HepG2 (cell line): ENCODE measurements at regions not wholly inside any gene's neighbourhood (a gene's known extent, or its start where the extent isn't known, plus 50 kb on each side); places are given as distances from the start of the nearest gene placed in this dataset.

Source experiments
- ARNT ChIP-seq: fragments of 450-650 bp; IDR thresholded peaks from 2 replicates; pipeline ENCODE4 v1.6.1; 2017
- CBX5 ChIP-seq: sonication (generic); formaldehyde crosslinking; IDR thresholded peaks from 2 replicates; pipeline ENCODE4 v1.4.0; 2020; ENCODE audit warnings: missing genetic modification reagents, borderline replicate concordance
- CEBPG ChIP-seq: IDR thresholded peaks from 2 replicates; pipeline ENCODE4 v1.6.1; 2016
- HCFC1 ChIP-seq: fragments of 150-350 bp; IDR thresholded peaks from 2 replicates; pipeline ENCODE4 v1.6.1; 2014; ENCODE audit warnings: low read depth, low read length
- HIVEP1 ChIP-seq: sonication (generic); formaldehyde crosslinking; IDR thresholded peaks from 2 replicates; pipeline ENCODE4 v1.4.0; 2020; ENCODE audit warnings: mild to moderate bottlenecking, missing genetic modification reagents
- HNF4A ChIP-seq: sonication (generic); formaldehyde crosslinking; IDR thresholded peaks from 2 replicates; pipeline ENCODE4 v1.4.0; 2020; ENCODE audit warnings: missing genetic modification reagents
- KDM1A ChIP-seq: IDR thresholded peaks from 2 replicates; pipeline ENCODE4 v1.6.1; 2016; ENCODE audit warnings: missing compliant biosample characterization
- MED1 ChIP-seq: sonication (generic); formaldehyde crosslinking; IDR thresholded peaks from 2 replicates; pipeline ENCODE4 v1.4.0; 2020; ENCODE audit warnings: missing genetic modification reagents
- NFE2L2 ChIP-seq: fragments of 150-350 bp; IDR thresholded peaks from 2 replicates; pipeline ENCODE4 v1.6.1; 2014; ENCODE audit warnings: low read length
- NFYB ChIP-seq: sonication (generic); formaldehyde crosslinking; IDR thresholded peaks from 2 replicates; pipeline ENCODE4 v1.4.0; 2020; ENCODE audit warnings: missing genetic modification reagents
- NKX3-1 ChIP-seq: sonication (generic); formaldehyde crosslinking; IDR thresholded peaks from 2 replicates; pipeline ENCODE4 v1.5.0; 2020; ENCODE audit warnings: missing genetic modification reagents
- PBX3 ChIP-seq: sonication (generic); formaldehyde crosslinking; IDR thresholded peaks from 2 replicates; pipeline ENCODE4 v1.8.1; 2023; ENCODE audit warnings: missing genetic modification reagents, inconsistent platforms, borderline replicate concordance
- PCBP1 ChIP-seq: fragments of 200-400 bp; formaldehyde crosslinking; IDR thresholded peaks from 2 replicates; pipeline ENCODE4 v1.6.1; 2017; ENCODE audit warnings: mild to moderate bottlenecking, low read depth, low read length, borderline replicate concordance
- RFXANK ChIP-seq: IDR thresholded peaks from 2 replicates; pipeline ENCODE4 v1.6.1; 2016
- TRIM24 ChIP-seq: sonication (generic); formaldehyde crosslinking; IDR thresholded peaks from 2 replicates; pipeline ENCODE4 v1.8.0; 2022; ENCODE audit warnings: mild to moderate bottlenecking, missing genetic modification reagents
- ZBTB38 ChIP-seq: sonication (generic); formaldehyde crosslinking; IDR thresholded peaks from 2 replicates; pipeline ENCODE4 v1.5.1; 2020; ENCODE audit warnings: mild to moderate bottlenecking, missing genetic modification reagents
- ZBTB46 ChIP-seq: sonication (generic); formaldehyde crosslinking; IDR thresholded peaks from 2 replicates; pipeline ENCODE4 v1.4.0; 2020; ENCODE audit warnings: mild to moderate bottlenecking, missing genetic modification reagents, borderline replicate concordance
- ZNF260 ChIP-seq: sonication (generic); formaldehyde crosslinking; IDR thresholded peaks from 2 replicates; pipeline ENCODE4 v1.4.0; 2020; ENCODE audit warnings: missing genetic modification reagents, low read depth, mild to moderate bottlenecking, borderline replicate concordance
- ZNF468 ChIP-seq: sonication (generic); formaldehyde crosslinking; IDR thresholded peaks from 2 replicates; pipeline ENCODE4 v1.8.0; 2022; ENCODE audit warnings: mild to moderate bottlenecking, moderate library complexity, missing genetic modification reagents
- ZNF615 ChIP-seq: sonication (generic); formaldehyde crosslinking; IDR thresholded peaks from 2 replicates; pipeline ENCODE4 v1.5.0; 2020; ENCODE audit warnings: mild to moderate bottlenecking, missing genetic modification reagents, borderline replicate concordance
- TF ChIP-seq, protein P1 (sequence below): sonication (generic); formaldehyde crosslinking; IDR thresholded peaks from 2 replicates; pipeline ENCODE4 v1.4.0; 2020; ENCODE audit warnings: missing genetic modification reagents
- TF ChIP-seq, protein P2 (sequence below): sonication (generic); formaldehyde crosslinking; IDR thresholded peaks from 2 replicates; pipeline ENCODE4 v1.5.1; 2020; ENCODE audit warnings: missing genetic modification reagents, mild to moderate bottlenecking, borderline replicate concordance
- TF ChIP-seq, protein P3 (sequence below): sonication (generic); formaldehyde crosslinking; conservative IDR thresholded peaks from 2 replicates; pipeline ENCODE4 v1.8.0; 2022; ENCODE audit warnings: low read depth, missing genetic modification reagents

GRCh38 chr2:172172513-172173173, 69.9 kb upstream of the DLX2 start (continued):
- TF ChIP-seq, protein P1, sequence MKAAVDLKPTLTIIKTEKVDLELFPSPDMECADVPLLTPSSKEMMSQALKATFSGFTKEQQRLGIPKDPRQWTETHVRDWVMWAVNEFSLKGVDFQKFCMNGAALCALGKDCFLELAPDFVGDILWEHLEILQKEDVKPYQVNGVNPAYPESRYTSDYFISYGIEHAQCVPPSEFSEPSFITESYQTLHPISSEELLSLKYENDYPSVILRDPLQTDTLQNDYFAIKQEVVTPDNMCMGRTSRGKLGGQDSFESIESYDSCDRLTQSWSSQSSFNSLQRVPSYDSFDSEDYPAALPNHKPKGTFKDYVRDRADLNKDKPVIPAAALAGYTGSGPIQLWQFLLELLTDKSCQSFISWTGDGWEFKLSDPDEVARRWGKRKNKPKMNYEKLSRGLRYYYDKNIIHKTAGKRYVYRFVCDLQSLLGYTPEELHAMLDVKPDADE (CRISPR knock-in tag) = no peak
- TF ChIP-seq, protein P2, sequence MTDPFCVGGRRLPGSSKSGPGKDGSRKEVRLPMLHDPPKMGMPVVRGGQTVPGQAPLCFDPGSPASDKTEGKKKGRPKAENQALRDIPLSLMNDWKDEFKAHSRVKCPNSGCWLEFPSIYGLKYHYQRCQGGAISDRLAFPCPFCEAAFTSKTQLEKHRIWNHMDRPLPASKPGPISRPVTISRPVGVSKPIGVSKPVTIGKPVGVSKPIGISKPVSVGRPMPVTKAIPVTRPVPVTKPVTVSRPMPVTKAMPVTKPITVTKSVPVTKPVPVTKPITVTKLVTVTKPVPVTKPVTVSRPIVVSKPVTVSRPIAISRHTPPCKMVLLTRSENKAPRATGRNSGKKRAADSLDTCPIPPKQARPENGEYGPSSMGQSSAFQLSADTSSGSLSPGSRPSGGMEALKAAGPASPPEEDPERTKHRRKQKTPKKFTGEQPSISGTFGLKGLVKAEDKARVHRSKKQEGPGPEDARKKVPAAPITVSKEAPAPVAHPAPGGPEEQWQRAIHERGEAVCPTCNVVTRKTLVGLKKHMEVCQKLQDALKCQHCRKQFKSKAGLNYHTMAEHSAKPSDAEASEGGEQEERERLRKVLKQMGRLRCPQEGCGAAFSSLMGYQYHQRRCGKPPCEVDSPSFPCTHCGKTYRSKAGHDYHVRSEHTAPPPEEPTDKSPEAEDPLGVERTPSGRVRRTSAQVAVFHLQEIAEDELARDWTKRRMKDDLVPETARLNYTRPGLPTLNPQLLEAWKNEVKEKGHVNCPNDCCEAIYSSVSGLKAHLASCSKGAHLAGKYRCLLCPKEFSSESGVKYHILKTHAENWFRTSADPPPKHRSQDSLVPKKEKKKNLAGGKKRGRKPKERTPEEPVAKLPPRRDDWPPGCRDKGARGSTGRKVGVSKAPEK (CRISPR knock-in tag) = peak; percentile 20; the same call in 1 of the 2 replicates
- TF ChIP-seq, protein P3, sequence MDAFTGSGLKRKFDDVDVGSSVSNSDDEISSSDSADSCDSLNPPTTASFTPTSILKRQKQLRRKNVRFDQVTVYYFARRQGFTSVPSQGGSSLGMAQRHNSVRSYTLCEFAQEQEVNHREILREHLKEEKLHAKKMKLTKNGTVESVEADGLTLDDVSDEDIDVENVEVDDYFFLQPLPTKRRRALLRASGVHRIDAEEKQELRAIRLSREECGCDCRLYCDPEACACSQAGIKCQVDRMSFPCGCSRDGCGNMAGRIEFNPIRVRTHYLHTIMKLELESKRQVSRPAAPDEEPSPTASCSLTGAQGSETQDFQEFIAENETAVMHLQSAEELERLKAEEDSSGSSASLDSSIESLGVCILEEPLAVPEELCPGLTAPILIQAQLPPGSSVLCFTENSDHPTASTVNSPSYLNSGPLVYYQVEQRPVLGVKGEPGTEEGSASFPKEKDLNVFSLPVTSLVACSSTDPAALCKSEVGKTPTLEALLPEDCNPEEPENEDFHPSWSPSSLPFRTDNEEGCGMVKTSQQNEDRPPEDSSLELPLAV (CRISPR knock-in tag) = no peak
- TF ChIP-seq ZNF260 (CRISPR knock-in tag) = no peak
- TF ChIP-seq HIVEP1 (CRISPR knock-in tag) = no peak
- TF ChIP-seq NKX3-1 (CRISPR knock-in tag) = peak; percentile 51; the same call in 1 of the 2 replicates
- TF ChIP-seq ZNF468 (CRISPR knock-in tag) = no peak
- TF ChIP-seq ZBTB38 (CRISPR knock-in tag) = peak; percentile 77
- TF ChIP-seq HCFC1 = no peak
- 0 out of 2 replicates have a peak, but pooled peaks have one; percentile 16 for TF ChIP-seq CEBPG (CRISPR knock-in tag)
- TF ChIP-seq ZNF615 (CRISPR knock-in tag) = no peak
- TF ChIP-seq ARNT = no peak
- TF ChIP-seq ZBTB46 (CRISPR knock-in tag) = no peak
- TF ChIP-seq CBX5 (CRISPR knock-in tag) = no peak
- 0 out of 2 replicates have a peak, but pooled peaks have one; percentile 63 for TF ChIP-seq RFXANK (CRISPR knock-in tag)
- no peak for TF ChIP-seq PCBP1
- no peak for TF ChIP-seq KDM1A (CRISPR knock-in tag)
- peak; percentile 26; the same call in 1 of the 2 replicates for TF ChIP-seq NFYB (CRISPR knock-in tag)
- no peak for TF ChIP-seq NFE2L2
- TF ChIP-seq MED1 (CRISPR knock-in tag) = peak; percentile 39; the same call in 1 of the 2 replicates
- no peak for TF ChIP-seq HNF4A
- TF ChIP-seq TRIM24 = no peak
- no peak for TF ChIP-seq PBX3 (CRISPR knock-in tag)
